HepG2 (cell line): ENCODE measurements at regions not wholly inside any gene's neighbourhood (a gene's known extent, or its start where the extent isn't known, plus 50 kb on each side); places are given as distances from the start of the nearest gene placed in this dataset.

Experiments
- ATAC-seq: fragments of 200-7000 bp; cut with Tn5 transposase; 3 replicates; pipeline ENCODE4 v1.9.1; 2020; ENCODE audit warnings: mild to moderate bottlenecking, moderate library complexity
- BruUV-seq: library from RNA; stranded (reverse); fragments of 400-500 nt; replicated peaks from 2 replicates; lab custom pipeline; 2021; lab: Mats Ljungman, UMichigan
- CTCF ChIA-PET: fragments of 300-600 bp; formaldehyde crosslinking; extraction: SDS; loops from one replicate; lab custom pipeline; 2021; ENCODE audit warnings: low total read pairs, inconsistent platforms, low intra/inter-chr PET ratio; lab: Yijun Ruan, JAX
- POLR2A ChIA-PET: fragments of 350-600 bp; sonication (Branson Sonifier 250); formaldehyde crosslinking; loops from one replicate; lab custom pipeline; 2020; ENCODE audit warnings: antibody characterized with exemption, inconsistent platforms; lab: Yijun Ruan, JAX
- DNase-seq: peaks from one replicate; pipeline ENCODE4 v3.0.0-alpha.2; 2015; ENCODE audit warnings: low spot score
- FAIRE-seq: peaks from 3 replicates; lab custom pipeline; 2011; peaks lifted over from hg19 to GRCh38; lab: Jason Lieb, UNC
- H2AFZ ChIP-seq: one replicate; pipeline ENCODE4 v1.6.1; 2011; ENCODE audit warnings: low read length, inconsistent platforms
- H3K27ac ChIP-seq: fragments of 300-600 bp; 3 replicates; pipeline ENCODE4 v1.8.0; 2011; ENCODE audit warnings: mixed run types, mild to moderate bottlenecking, mixed read lengths, low read length, inconsistent platforms; ENCODE audit not compliant: insufficient read depth; ENCODE audit errors: extremely low read length
- H3K27me3 ChIP-seq, 2 experiments: fragments of 200-600 bp in 1 of 2; 2 replicates in 1 of 2; 3 replicates in 1 of 2; pipeline versions ENCODE4 v1.6.0 to v1.8.0; 2011; ENCODE audit warnings: low read length in 2 of 2, mild to moderate bottlenecking in 2 of 2, moderate library complexity in 2 of 2, inconsistent platforms in 1 of 2; ENCODE audit not compliant: insufficient read depth in 2 of 2, control insufficient read depth in 1 of 2
- H3K36me3 ChIP-seq, 2 experiments: fragments of 200-600 bp in 1 of 2; replicated peaks in 1 of 2; 2 replicates in 1 of 2; 3 replicates in 1 of 2; pipeline versions ENCODE4 v1.5.1 to v1.8.0; 2011; ENCODE audit warnings: low read length in 2 of 2, inconsistent platforms in 1 of 2; ENCODE audit not compliant: insufficient read depth in 2 of 2, control insufficient read depth in 1 of 2
- H3K4me1 ChIP-seq: 2 replicates; pipeline ENCODE4 v1.5.1; 2012; ENCODE audit warnings: low read length, inconsistent platforms; ENCODE audit not compliant: insufficient read depth
- H3K4me2 ChIP-seq: 2 replicates; pipeline ENCODE4 v1.6.0; 2011; ENCODE audit warnings: low read depth, low read length, inconsistent platforms
- H3K4me3 ChIP-seq, 3 experiments: fragments of 200-600 bp in 1 of 3; sonication (generic), shearing (Covaris generic) in 1 of 3; replicated peaks in 1 of 3; 2 replicates each; pipeline ENCODE4 v1.5.1; 2011 to 2016; ENCODE audit warnings: low read length in 3 of 3, inconsistent platforms in 2 of 3, low read depth in 2 of 3, mild to moderate bottlenecking in 2 of 3, control low read depth in 1 of 3, mixed read lengths in 1 of 3; ENCODE audit not compliant: insufficient read depth in 1 of 3
- H3K79me2 ChIP-seq: one replicate; pipeline ENCODE4 v1.6.1; 2011; ENCODE audit warnings: low read length, inconsistent platforms; ENCODE audit not compliant: insufficient read depth
- H3K9ac ChIP-seq: 2 replicates; pipeline ENCODE4 v1.6.0; 2011; ENCODE audit warnings: mild to moderate bottlenecking, low read depth, low read length, inconsistent platforms; ENCODE audit not compliant: insufficient read depth
- H3K9me3 ChIP-seq: 2 replicates; pipeline ENCODE4 v1.5.1; 2012; ENCODE audit warnings: mild to moderate bottlenecking, low read length
- H4K20me1 ChIP-seq: 2 replicates; pipeline ENCODE4 v1.6.0; 2011; ENCODE audit warnings: inconsistent platforms, mild to moderate bottlenecking, low read length, moderate library complexity; ENCODE audit not compliant: insufficient read depth
- FOXC1 ChIP-seq: sonication (generic); formaldehyde crosslinking; IDR thresholded peaks from 2 replicates; pipeline ENCODE4 v1.8.0; 2022; ENCODE audit warnings: mild to moderate bottlenecking, missing genetic modification reagents, borderline replicate concordance
- MTA3 ChIP-seq: sonication (generic); formaldehyde crosslinking; IDR thresholded peaks from 2 replicates; pipeline ENCODE4 v1.4.0; 2020; ENCODE audit warnings: missing genetic modification reagents
- NR2F2 ChIP-seq: IDR thresholded peaks from 2 replicates; pipeline ENCODE4 v1.6.1; 2012; ENCODE audit warnings: low read depth, inconsistent platforms, borderline replicate concordance
- PPARG ChIP-seq: conservative IDR thresholded peaks from 2 replicates; pipeline ENCODE4 v1.6.1; 2016; ENCODE audit warnings: missing biosample characterization, missing genetic modification reagents
- SNAPC2 ChIP-seq: sonication (generic); formaldehyde crosslinking; IDR thresholded peaks from 2 replicates; pipeline ENCODE4 v1.8.1; 2022; ENCODE audit warnings: mild to moderate bottlenecking, missing genetic modification reagents
- SRSF4 ChIP-seq: fragments of 200-400 bp; formaldehyde crosslinking; IDR thresholded peaks from one replicate; pipeline ENCODE4 v1.6.1; 2018; ENCODE audit warnings: mild to moderate bottlenecking, low read depth, low read length, moderate library complexity; ENCODE audit not compliant: poor library complexity, severe bottlenecking
- TOE1 ChIP-seq: sonication (generic); formaldehyde crosslinking; IDR thresholded peaks from 2 replicates; pipeline ENCODE4 v1.4.0; 2020; ENCODE audit warnings: mild to moderate bottlenecking, missing genetic modification reagents
- WGBS: methylation state at CpG from one replicate; pipeline ENCODE4 v1.1.6; 2017; ENCODE audit warnings: low lambda C conversion rate; 5-methylcytosine and 5-hydroxymethylcytosine counted together
- in situ Hi-C: cut with HindIII; loops from 2 replicates; pipeline ENCODE4 v1.10.0; 2017; ENCODE audit warnings: low pct_unique_long_range_greater_than_20kb; ENCODE audit not compliant: extremely low pct_ligation_motif_present
- intact Hi-C: fragments of 100-400 bp; cut with micrococcal nuclease; formaldehyde crosslinking; loops from one replicate; pipeline ENCODE4 v1.10.0; 2022; ENCODE audit not compliant: unreplicated experiment
- TF ChIP-seq, protein P1 (sequence below): sonication (generic); formaldehyde crosslinking; IDR thresholded peaks from 2 replicates; pipeline ENCODE4 v1.5.1; 2020; ENCODE audit warnings: mild to moderate bottlenecking, missing genetic modification reagents, moderate library complexity

DNA sequence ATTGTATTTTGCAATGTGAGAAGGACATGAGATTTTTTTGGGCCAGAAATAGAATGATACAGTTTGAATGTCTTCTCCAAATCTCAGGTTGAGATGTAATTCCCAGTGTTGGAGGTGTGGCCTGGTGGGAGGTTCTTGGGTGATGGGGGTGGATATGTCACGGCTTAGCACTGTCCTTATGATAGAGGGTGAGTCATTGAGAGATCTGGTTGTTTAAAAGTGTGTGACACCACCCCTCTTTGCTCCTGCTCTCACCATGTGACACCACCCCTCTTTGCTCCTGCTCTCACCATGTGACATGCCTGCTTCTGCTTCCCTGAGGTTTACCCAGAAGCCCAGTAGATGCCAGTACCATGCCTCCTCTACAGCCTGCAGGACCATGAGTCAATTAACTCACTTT lies 1226.9 kb downstream of the PCDH7 start:
- Histone ChIP-seq H4K20me1 (no peaks in the 10 kb centered on the region), H3K36me3 (no peaks in the 10 kb centered on the region), H3K27me3 (no peaks in the 10 kb centered on the region), H3K4me2 (no peak overlapping the region), H3K79me2 (no peaks in the 10 kb centered on the region), H2AFZ (no peak overlapping the region), H3K27ac (no peak overlapping the region), H3K4me3 (no peak overlapping the region)
- no TSS peak for BruUV-seq
- in situ Hi-C loops: no loop called here
- 0% methylated on average over 1 of the region's 1 CpG for WGBS
- ChIA-PET CTCF (no interaction called here), POLR2A (no interaction called here)
- DNase-seq (no peak), ATAC-seq (no peak), FAIRE-seq (no peak)
- TF ChIP-seq FOXC1 (CRISPR knock-in tag) (no peak), SNAPC2 (CRISPR knock-in tag) (no peak), SRSF4 (no peak), PPARG (CRISPR knock-in tag) (no peak), MTA3 (CRISPR knock-in tag) (no peak), NR2F2 (no peak), TOE1 (CRISPR knock-in tag) (no peak)
- TF ChIP-seq, protein P1, sequence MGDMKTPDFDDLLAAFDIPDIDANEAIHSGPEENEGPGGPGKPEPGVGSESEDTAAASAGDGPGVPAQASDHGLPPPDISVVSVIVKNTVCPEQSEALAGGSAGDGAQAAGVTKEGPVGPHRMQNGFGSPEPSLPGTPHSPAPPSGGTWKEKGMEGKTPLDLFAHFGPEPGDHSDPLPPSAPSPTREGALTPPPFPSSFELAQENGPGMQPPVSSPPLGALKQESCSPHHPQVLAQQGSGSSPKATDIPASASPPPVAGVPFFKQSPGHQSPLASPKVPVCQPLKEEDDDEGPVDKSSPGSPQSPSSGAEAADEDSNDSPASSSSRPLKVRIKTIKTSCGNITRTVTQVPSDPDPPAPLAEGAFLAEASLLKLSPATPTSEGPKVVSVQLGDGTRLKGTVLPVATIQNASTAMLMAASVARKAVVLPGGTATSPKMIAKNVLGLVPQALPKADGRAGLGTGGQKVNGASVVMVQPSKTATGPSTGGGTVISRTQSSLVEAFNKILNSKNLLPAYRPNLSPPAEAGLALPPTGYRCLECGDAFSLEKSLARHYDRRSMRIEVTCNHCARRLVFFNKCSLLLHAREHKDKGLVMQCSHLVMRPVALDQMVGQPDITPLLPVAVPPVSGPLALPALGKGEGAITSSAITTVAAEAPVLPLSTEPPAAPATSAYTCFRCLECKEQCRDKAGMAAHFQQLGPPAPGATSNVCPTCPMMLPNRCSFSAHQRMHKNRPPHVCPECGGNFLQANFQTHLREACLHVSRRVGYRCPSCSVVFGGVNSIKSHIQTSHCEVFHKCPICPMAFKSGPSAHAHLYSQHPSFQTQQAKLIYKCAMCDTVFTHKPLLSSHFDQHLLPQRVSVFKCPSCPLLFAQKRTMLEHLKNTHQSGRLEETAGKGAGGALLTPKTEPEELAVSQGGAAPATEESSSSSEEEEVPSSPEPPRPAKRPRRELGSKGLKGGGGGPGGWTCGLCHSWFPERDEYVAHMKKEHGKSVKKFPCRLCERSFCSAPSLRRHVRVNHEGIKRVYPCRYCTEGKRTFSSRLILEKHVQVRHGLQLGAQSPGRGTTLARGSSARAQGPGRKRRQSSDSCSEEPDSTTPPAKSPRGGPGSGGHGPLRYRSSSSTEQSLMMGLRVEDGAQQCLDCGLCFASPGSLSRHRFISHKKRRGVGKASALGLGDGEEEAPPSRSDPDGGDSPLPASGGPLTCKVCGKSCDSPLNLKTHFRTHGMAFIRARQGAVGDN (CRISPR knock-in tag): no peak
- TF ChIP-seq, all 625 proteins: peak for 0
- Histone ChIP-seq H3K9me3 (peaks cover 32% of the 10 kb centered on the region), H3K9ac (no peak overlapping the region), H3K4me1 (no peaks in the 10 kb centered on the region)
- intact Hi-C loops: no loop called here
